Urothelium cell line (cell line): ENCODE measurements at regions not wholly inside any gene's neighbourhood (a gene's known extent, or its start where the extent isn't known, plus 50 kb on each side); places are given as distances from the start of the nearest gene placed in this dataset.

Source experiments
- DNase-seq: peaks from one replicate; pipeline ENCODE4 v3.0.0; 2011; ENCODE audit warnings: low spot score, mixed read lengths
- FAIRE-seq: peaks from 2 replicates; lab custom pipeline; 2011; peaks lifted over from hg19 to GRCh38; lab: Jason Lieb, UNC

DNA sequence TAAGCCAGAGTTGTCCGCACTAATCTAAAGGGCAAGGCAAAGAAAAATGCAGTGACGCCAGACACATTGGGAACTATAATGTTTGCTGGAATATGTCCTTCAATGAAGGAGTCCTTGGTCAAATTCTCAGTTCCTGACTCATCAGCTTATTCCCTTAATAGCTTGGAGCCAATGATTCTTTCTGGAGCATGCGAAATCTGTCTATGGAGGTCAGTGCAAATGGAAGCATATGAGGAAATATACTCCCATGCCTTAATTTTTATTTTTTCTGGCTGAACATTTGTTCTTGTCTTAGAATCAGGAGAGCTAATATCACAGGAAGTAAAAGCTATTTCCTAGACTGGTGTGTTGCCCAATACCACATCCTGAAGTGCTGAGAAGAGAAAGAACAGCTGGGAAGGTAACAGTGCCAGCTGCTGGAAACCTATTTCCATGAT, 289.8 kb upstream of the SPRY2 start:
- no peak for DNase-seq
- FAIRE-seq, result no peak

DNA sequence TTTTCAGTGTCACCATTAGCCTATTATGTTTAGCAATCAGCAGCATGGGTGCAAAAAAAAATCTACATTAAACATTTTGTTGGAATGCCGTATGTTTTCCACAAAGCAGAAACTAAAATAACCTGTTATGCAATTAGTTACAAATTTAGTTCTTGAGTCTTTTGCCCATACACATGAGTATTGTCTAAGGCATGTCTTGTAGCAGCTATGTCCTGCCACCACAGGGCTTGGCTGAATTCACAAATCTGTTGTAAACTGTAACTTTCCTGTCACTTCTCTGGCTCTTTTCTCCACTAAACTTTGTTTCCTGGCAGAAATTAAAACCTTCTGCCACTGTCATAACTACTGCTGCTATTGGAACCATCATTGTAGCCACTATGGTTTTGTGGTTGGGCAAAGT, 277.9 kb upstream of the SPRY2 start:
- FAIRE-seq (no peak), DNase-seq (no peak)

DNA sequence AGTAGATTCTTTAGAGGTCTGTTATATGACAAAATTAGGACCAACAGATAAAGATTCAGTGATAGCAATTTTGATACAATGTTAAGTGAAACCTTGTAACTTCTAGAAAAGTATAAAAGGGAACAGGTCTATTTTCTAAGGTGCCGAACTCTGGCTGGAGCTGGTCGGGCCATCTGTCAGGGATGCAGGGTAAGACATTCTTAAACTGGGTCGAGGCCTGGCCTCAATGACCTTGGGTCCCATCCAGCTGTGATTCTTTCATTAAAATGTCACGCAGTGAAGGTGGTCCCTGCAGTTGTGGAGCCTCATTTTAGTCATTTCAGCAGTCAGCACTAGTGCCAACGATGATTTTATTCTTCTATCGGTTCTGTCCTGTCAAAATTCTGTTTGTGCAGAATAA, 271.9 kb upstream of the SPRY2 start:
- no peak for FAIRE-seq

DNA sequence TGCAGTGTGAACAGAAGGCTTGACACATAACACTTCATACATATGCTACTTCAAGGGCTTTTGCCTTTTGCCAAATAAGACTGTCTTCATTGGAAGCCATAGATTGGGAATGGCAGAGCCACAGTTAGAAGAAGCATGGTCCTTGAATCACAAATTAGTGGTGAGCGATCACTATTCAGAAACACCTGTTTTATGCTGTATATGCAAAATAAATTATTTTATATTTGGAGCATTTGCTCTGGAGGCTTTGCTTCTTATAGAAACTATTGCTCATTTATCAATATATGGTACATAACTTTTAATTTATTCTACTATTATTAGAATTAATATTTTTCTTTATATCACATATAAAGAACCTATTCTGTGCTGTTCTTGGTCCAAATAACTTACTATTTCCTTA, 270.4 kb upstream of the SPRY2 start:
- FAIRE-seq (no peak), DNase-seq (no peak)

More for the DNA sequence above, 271.9 kb upstream of the SPRY2 start:
- DNase-seq, result no peak

DNA sequence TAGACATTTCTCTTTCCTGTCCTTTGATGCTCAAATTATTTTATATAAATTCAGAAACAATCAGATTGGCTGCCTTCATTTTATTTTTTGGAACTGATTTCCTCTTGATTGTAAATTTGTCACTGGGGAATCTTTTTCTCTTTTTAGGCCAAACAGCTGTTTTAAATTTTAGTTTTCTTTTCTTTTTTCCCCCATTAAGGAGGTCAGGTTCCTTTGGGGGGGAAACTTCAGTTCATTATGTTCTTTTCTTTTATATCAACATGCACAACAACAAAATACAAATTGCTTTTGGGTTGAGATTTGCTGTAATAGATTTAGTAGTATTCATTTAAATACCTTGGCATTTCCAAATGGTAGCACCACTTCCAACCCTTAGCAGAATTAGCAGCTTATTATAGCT, 264.8 kb upstream of the SPRY2 start:
- no peak for DNase-seq
- no peak for FAIRE-seq

DNA sequence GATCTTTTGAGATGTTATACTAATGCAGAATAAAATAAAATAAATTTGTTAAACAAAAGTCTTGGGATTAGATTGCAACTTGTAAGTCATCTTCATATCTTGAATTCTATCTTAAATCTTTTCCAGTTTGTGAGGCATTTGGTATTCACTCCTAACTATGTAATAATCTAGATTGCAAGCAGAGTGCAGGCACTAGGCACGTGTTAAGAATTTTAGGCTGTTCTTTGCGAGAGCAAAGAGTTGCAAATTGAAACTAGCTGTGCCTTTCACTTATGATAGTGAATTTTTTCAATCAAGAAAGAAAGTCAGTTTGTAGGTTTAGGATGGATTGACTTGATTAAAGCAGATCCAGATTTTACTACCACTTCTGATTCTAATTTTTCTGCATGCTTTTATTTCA, 264.1 kb upstream of the SPRY2 start:
- no peak for DNase-seq
- no peak for FAIRE-seq

DNA sequence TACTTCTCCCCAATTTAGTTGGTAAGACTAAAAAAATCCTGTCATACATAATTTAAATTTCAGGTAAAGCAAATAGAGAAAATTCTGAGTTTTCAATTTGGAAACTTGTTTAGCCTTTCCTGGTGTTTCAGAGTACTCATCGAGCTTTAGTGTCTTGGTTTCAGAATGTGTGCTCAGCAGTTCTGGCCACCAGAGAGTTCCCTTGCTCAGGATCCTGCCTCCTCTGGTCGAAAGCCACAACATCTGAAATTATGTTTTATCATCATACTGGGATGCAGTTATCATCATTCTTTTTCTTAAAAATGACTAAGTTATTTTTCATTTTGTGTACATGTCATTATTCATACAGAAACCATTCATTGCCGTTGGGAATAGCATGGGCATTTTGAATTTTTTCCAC, 263.2 kb upstream of the SPRY2 start:
- no peak for FAIRE-seq
- DNase-seq, result peak; percentile 1

DNA sequence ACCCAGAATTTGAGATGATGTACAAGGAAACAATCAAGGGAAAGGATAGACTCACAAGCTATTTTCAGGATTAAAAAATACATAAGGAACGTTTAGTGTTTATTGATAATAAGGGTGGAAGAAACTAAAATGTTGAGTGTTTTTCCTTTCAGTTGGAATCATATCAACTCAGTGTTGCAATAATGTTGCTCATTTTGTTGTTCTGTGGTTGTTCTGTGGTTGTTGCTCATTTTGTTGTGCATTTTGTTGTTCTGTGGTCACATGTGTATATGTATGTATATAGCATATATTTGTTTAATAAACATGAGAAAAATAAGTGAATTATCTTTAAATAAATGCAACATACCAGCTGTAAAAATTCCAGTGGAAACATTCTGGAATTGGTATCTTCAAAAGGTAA, 262.4 kb upstream of the SPRY2 start:
- FAIRE-seq (no peak), DNase-seq (no peak)

DNA sequence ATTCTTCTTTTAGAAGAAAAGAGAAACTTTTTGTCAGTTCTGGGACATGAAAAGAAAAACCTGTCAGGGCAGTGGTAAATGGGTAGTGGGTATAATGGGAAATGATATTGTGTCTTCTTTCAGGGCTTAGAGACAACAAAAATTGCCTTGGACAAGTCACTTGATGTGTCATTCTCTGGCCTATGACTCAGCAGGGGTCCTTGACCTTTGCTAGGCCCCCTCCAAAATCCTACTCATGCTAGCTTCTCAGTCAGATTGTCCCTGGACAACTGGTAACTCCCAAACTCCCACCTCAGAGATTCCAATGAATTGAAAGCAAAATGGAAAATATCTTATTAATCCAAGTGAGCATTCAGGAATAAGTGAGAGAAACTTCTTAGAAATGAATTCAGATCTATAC, 258.8 kb upstream of the SPRY2 start:
- no peak for FAIRE-seq
- DNase-seq, result no peak

DNA sequence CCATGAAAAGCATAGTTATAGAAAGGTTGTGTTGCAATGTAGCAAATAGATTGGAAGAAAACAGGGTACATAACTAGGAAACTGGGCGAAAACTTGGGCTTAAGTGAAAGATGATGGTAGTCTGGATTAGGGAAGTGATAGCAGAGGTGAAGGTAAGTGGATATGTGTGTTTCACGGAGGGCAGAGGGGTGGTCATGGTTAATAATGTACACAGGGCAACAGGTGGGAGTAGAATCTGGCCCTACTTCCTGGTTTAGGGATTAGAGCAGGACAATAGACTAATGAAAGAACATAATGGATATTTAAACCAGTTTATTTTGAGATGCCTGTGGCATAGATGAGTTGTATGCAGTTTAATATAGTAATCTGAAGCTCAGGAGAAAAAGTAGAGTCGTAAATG, 257.3 kb upstream of the SPRY2 start:
- FAIRE-seq (no peak), DNase-seq (no peak)

DNA sequence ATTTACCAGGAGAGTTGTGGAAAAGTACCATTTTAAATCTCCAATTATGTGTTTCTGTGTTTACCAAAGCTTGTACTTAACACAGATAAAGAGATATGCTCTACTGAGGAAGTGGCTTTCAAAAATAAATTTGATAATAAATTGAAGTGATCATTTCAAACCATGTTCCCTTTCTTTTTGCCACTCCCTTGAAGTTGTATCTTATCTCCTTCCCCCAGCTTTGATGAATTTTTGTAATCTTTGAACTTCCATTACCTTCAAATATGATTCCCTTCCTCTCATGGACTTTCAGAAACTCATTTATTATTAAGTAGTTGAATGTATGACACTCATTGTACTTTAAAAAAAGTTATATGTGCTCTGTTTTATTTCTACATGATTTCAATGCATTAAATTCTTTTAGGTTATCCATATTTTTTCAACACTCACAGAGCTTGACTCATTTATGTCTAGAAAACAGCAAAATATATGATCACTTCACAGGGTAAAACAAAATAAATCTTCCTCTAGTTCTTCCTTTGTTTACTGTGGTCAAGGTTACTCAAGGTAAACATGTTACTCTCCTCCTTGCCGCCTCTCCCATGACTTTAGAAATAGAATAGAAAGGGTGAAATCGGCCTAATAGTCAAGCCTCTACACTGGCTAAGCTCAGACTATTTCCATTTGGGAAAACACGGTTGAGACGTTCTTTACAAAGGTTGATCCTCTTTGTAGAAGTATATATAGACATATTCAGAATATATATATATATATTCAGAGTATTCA, 251.2 kb upstream of the SPRY2 start:
- FAIRE-seq (no peak), DNase-seq (no peak)

DNA sequence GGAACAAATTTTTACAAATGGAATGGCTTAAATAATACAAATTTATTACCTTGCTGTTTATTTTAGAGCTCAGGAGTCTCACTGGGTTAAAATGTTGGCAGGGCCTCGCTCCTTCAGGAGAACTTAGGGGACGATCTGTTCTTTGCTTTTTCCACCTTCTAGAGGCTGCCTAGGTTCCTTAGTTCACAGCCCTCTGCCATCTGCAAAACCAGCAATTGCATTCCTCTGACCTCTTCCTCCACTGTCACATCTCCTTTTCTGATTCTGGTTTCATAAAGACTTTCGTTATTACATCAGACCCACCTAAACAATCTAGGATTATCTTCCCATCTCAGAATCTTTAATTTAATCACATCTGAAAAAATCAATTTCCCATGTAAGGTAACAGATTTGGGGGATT, 249.6 kb upstream of the SPRY2 start:
- DNase-seq (no peak), FAIRE-seq (no peak)

DNA sequence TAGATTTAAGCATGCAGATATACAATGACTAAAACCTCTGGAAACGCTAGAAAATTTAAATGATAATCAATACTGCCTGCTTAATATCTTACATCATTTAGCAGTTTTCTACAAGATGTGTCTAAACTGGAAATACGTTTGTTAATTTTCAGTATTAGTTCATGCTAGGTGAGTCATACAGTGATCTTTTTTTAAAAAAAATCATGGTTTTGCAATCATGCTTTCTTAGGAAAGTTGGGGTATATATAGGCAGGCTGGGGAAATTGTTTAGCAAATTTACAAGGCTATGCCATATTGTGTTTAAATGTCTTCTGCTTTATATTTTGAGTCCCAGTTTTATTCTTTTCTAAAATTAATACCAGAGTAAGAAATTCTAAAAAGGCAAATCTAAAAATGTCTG, 245.4 kb upstream of the SPRY2 start:
- no peak for FAIRE-seq
- no peak for DNase-seq

DNA sequence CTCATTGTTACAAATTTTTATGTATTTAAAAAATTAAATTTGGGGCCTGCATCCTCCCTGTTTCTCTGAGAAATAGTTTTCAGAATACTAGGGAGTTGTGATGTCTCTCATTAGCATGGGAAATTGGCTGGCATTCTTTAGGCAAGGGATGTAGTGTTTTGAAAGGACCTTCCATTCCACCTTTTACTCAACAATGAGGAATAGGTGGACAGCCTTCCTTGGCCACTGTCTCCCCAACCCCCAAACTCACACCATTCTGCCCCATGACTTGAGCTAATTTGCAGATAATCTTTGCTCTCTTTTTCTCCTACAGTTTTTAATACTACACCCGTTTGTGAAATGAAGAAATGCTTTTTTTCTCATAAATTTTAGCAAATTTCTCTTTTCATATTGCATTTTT, 244.6 kb upstream of the SPRY2 start:
- DNase-seq, result no peak
- no peak for FAIRE-seq

DNA sequence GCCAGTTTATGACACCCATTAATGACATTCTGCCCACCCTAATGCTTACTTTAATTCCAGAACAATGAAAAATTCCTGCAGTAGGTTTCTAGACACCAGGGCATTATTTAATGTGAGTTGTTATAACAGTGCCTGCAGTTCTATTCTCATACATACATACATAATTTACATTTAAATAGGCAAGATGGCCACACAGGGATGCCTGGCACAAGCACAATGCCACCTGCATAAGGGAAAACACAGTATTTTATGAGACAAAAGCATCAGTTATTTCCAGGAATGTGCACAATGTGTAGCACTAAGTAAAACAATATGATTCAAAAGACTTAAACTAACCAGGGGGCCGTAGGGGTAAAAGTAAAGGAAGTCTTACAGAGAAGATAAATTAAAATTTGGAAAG, 243.9 kb upstream of the SPRY2 start:
- FAIRE-seq (no peak), DNase-seq (no peak)

DNA sequence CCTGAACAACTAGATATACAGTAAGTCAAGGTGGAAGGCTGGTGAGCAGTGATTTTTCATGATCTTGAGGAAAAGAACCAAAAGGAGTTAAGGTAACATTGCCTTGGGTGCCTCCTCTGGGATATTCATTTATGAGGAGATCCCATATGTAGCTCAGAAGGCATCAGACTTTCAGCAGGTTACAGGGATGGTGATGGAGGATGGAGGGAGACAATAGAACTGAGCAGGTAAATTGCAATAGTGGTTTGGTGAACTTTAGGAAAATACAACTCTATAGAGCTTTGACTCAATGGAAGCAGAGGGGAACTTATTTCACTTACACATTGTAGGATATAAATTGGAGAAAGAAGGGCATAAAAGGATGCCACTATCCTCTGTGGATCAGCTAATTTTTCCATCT, 243.4 kb upstream of the SPRY2 start:
- FAIRE-seq (no peak), DNase-seq (no peak)

DNA sequence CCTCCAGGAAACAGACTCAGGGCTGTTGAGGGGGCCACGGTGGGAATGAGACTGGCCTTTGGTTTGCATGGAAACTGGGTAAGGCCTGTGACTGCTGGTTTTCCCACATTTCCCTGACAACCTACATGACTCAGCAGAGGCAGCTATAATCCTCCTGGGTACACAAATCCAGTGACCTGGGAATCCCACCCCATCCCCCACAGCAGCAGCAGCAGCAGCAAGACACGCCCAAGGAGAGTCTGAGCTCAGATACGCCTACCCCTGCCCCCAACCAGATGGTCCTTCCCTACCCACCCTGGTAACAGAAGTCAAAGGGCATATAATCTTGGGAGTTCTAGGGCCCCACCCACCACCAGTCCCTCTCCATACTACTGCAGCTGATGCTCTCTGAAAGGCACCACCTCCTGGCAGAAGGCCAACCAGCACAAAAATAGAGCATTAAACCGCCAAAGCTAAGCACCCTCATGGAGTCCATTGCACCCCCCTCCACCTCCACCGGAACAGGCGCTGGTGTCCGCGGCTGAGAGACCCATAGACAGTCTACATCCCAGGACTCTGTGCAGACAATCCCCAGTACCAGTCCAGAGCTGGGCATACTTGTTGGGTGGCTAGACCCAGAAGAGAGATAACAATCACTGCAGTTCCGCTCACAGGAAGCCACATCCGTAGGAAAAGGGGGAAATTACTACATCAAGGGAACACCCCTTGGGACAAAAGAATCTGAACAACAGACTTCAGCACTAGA, 237.2 kb upstream of the SPRY2 start:
- FAIRE-seq (no peak), DNase-seq (no peak)

DNA sequence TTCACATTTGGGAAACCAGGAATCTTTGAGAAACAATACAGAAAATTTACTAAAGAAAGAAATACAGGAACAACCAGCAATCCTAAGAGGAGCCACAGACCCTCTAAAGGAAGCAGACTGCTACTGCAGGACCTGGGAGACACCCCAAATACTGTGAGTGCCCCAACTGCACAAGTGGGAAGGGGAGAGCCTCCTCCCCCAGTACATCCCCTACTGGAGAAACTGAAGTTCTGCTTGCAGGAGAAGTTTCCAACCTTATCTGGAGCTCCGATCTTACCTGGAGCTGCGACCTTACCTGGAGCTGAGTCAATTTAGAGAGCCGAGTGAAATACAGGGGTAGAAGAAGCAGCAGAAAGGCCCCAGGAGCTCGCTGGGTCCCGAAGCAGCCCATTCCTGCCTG, 236.4 kb upstream of the SPRY2 start:
- no peak for DNase-seq
- FAIRE-seq, result no peak

DNA sequence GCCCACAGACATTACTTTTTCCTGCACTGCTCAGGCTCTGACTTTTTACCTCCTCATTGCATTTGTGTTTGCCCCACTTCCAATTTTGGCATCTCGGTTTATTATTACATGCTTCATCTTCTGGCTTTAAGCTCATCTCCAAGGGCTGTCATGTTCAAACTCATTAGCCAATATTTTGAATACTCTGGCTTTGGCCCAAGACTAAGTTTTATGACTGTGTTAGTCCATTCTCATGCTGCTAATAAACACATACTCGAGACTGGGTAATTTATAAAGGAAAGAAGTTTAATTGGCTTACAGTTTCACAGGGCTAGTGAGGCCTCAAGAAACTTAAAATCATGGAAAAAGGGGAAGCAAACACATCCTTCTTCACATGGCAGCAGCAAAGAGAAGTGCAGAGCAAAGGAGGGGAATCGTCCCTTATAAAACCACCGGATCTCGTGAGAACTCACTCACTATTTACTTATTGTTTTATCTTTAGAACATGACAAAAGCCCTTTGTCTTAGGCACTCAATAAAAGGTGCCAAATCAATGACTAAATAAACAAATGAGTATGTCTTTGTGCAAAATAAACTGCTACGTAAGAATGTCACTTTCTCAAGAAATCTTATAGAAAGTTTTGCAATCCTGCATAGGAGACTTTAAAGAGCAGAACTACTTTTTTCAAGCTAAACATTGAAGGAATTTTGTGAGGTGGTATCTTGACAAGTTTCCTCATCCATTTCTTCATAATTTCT, 233.4 kb upstream of the SPRY2 start:
- FAIRE-seq, result no peak
- no peak for DNase-seq

DNA sequence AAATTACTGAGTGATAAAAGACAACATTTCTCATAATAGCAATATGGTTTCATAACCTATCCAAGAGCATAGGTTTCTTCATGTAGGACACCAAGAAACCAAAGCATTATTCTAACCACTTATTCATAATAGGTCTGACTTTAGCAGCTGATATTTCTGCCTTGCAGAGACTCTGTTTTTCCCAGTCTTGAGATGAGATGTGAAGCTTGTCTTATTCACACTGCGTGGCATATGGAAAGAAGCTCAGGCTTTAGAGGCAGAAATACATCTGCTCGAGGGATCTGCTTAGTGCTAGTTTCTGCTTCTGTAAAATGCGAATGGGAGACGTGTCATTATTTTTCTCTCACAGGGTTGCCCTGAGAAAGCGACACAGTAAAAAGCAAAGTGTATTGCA, 232.0 kb upstream of the SPRY2 start:
- FAIRE-seq (no peak), DNase-seq (no peak)

DNA sequence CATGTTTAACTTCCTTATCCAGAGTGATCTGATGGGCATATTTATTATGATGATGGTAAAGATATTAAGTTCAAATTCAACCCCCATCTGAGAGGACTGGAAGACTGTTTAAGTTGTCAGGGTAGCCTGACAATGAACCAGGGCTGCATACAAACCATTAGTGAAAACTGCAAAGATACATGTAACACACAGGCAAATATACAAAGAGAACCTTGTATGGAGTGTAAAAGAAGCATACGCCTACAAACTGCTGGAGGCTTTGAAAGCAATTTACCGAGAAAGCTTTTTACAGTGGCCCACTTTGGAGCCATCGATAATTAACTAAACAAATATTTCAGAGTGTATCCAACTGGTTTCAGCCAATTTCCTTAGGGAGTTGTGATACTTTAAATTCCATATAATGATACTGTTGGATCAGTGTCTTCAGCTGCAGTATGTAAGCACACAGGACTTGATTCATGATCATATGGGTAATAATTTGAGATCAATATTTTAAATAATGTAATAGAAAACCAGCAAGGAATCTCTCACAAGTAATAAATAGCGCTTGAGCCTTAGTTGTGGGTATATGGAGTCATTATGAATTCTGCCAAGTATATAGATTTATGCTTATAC, 231.5 kb upstream of the SPRY2 start:
- FAIRE-seq (no peak), DNase-seq (no peak)
